Skeletal muscle tissue (tissue), 3 donors: ENCODE measurements at regions not wholly inside any gene's neighbourhood (a gene's known extent, or its start where the extent isn't known, plus 50 kb on each side); places are given as distances from the start of the nearest gene placed in this dataset.
"Not testable (repeated sequence)": the region's sequence is repeated elsewhere in the genome, so short reads cannot be mapped to it uniquely, and the experiment has no call there.

Experiments
- H3K27ac ChIP-seq: one replicate; pipeline ENCODE4 v1.7.0; 2013; ENCODE audit warnings: mild to moderate bottlenecking, low read depth, low read length, inconsistent platforms
- H3K27me3 ChIP-seq, 3 donors: one replicate each; pipeline ENCODE4 v1.7.0; 2013; ENCODE audit warnings: low read length in 3 of 3; ENCODE audit not compliant: control insufficient read depth in 3 of 3, insufficient read depth in 3 of 3
- H3K36me3 ChIP-seq, 3 donors: one replicate each; pipeline ENCODE4 v1.7.0; 2013; ENCODE audit warnings: low read length in 3 of 3; ENCODE audit not compliant: control insufficient read depth in 3 of 3, insufficient read depth in 3 of 3
- H3K4me1 ChIP-seq, 3 donors: one replicate each; pipeline ENCODE4 v1.7.0; 2013; ENCODE audit warnings: low read length in 3 of 3, mild to moderate bottlenecking in 3 of 3; ENCODE audit not compliant: control insufficient read depth in 3 of 3, insufficient read depth in 3 of 3
- H3K4me3 ChIP-seq, 3 donors: one replicate each; pipeline ENCODE4 v1.7.0; 2013; ENCODE audit warnings: low read length in 3 of 3
- H3K9ac ChIP-seq, 3 donors: one replicate each; pipeline ENCODE4 v1.7.0; 2013; ENCODE audit warnings: low read length in 3 of 3, mild to moderate bottlenecking in 3 of 3, moderate library complexity in 2 of 3, low read depth in 1 of 3
- H3K9me3 ChIP-seq, 3 donors: one replicate each; pipeline ENCODE4 v1.7.0; 2013; ENCODE audit warnings: low read length in 3 of 3; ENCODE audit not compliant: control insufficient read depth in 3 of 3
- donor health status: Osteomylitis.

GRCh38 chr18:42365591-42365990 is 410.6 kb downstream of the PIK3C3 start:
- no peak overlapping the region for H3K27ac ChIP-seq
- H3K9ac ChIP-seq = no peak overlapping the region
- H3K4me3 ChIP-seq = no peak overlapping the region
- H3K36me3 ChIP-seq = no peaks in the 10 kb centered on the region
- no peaks in the 10 kb centered on the region for H3K4me1 ChIP-seq
- H3K27me3 ChIP-seq = no peaks in the 10 kb centered on the region
- peaks cover 0 to 2% (median 0%) of the 10 kb centered on the region in 3 donors for H3K9me3 ChIP-seq

- no peaks in the 10 kb centered on the region for H3K4me1 ChIP-seq
Observed at GRCh38 chr18:42373584-42373983, 418.6 kb downstream of the PIK3C3 start.

GRCh38 chr18:42374961-42375360 is 419.9 kb downstream of the PIK3C3 start:
- Histone ChIP-seq H3K27ac (no peak overlapping the region), H3K4me3 (no peak overlapping the region), H3K9me3 (no peaks in the 10 kb centered on the region)

More at GRCh38 chr18:42373584-42373983, 418.6 kb downstream of the PIK3C3 start:
- H3K27me3 ChIP-seq = no peaks in the 10 kb centered on the region
- H3K27ac ChIP-seq = no peak overlapping the region
- no peaks in the 10 kb centered on the region for H3K9me3 ChIP-seq
- H3K36me3 ChIP-seq = no peaks in the 10 kb centered on the region
- H3K4me3 ChIP-seq = no peak overlapping the region
- H3K9ac ChIP-seq = no peak overlapping the region

GRCh38 chr18:42378854-42379253 is 423.8 kb downstream of the PIK3C3 start:
- not testable (repeated sequence) for H3K4me1 ChIP-seq, H3K27me3 ChIP-seq, H3K4me3 ChIP-seq, H3K9ac ChIP-seq, H3K9me3 ChIP-seq, H3K27ac ChIP-seq, H3K36me3 ChIP-seq

More at GRCh38 chr18:42374961-42375360, 419.9 kb downstream of the PIK3C3 start:
- no peaks in the 10 kb centered on the region for H3K27me3 ChIP-seq
- H3K9ac ChIP-seq = no peak overlapping the region
- no peaks in the 10 kb centered on the region for H3K36me3 ChIP-seq
- H3K4me1 ChIP-seq = no peaks in the 10 kb centered on the region

GRCh38 chr18:42381236-42381635 is 426.2 kb downstream of the PIK3C3 start:
- H3K27me3 ChIP-seq, H3K4me1 ChIP-seq, H3K27ac ChIP-seq, H3K36me3 ChIP-seq, H3K4me3 ChIP-seq, H3K9me3 ChIP-seq, H3K9ac ChIP-seq: not testable (repeated sequence)

- Histone ChIP-seq H3K27me3 (no peaks in the 10 kb centered on the region), H3K9me3 (no peaks in the 10 kb centered on the region), H3K4me1 (no peaks in the 10 kb centered on the region), H3K9ac (no peak overlapping the region), H3K36me3 (no peaks in the 10 kb centered on the region), H3K27ac (no peak overlapping the region), H3K4me3 (no peak overlapping the region)
Observed at GRCh38 chr18:42392416-42392815, 437.4 kb downstream of the PIK3C3 start.

- Histone ChIP-seq H3K36me3 (no peaks in the 10 kb centered on the region), H3K27me3 (no peaks in the 10 kb centered on the region), H3K27ac (no peak overlapping the region), H3K4me3 (no peak overlapping the region), H3K4me1 (no peaks in the 10 kb centered on the region), H3K9ac (no peak overlapping the region), H3K9me3 (no peaks in the 10 kb centered on the region)
Observed at GRCh38 chr18:42392926-42393325, 437.9 kb downstream of the PIK3C3 start.

GRCh38 chr18:42394238-42394637 is 439.2 kb downstream of the PIK3C3 start:
- no peaks in the 10 kb centered on the region for H3K9me3 ChIP-seq

GRCh38 chr18:42401131-42401673 is 446.2 kb downstream of the PIK3C3 start:
- H3K4me1 ChIP-seq = no peaks in the 10 kb centered on the region
- H3K4me3 ChIP-seq = no peak overlapping the region
- H3K27ac ChIP-seq = no peak overlapping the region
- H3K36me3 ChIP-seq = no peaks in the 10 kb centered on the region
- no peaks in the 10 kb centered on the region for H3K9me3 ChIP-seq
- no peaks in the 10 kb centered on the region for H3K27me3 ChIP-seq
- no peak overlapping the region for H3K9ac ChIP-seq

More at GRCh38 chr18:42394238-42394637, 439.2 kb downstream of the PIK3C3 start:
- H3K27me3 ChIP-seq = no peaks in the 10 kb centered on the region
- H3K36me3 ChIP-seq = no peaks in the 10 kb centered on the region
- H3K9ac ChIP-seq = no peak overlapping the region
- no peak overlapping the region for H3K4me3 ChIP-seq
- H3K27ac ChIP-seq = no peak overlapping the region
- no peaks in the 10 kb centered on the region for H3K4me1 ChIP-seq

- Histone ChIP-seq H3K4me3 (no peak overlapping the region), H3K9ac (no peak overlapping the region), H3K27me3 (no peaks in the 10 kb centered on the region), H3K36me3 (no peaks in the 10 kb centered on the region), H3K9me3 (no peaks in the 10 kb centered on the region), H3K27ac (no peak overlapping the region), H3K4me1 (no peaks in the 10 kb centered on the region)
Observed at GRCh38 chr18:42404151-42404550, 449.1 kb downstream of the PIK3C3 start.

GRCh38 chr18:42409005-42409404 is 454.0 kb downstream of the PIK3C3 start:
- Histone ChIP-seq H3K36me3 (no peaks in the 10 kb centered on the region), H3K9me3 (no peaks in the 10 kb centered on the region), H3K9ac (no peak overlapping the region), H3K27ac (no peak overlapping the region), H3K4me3 (no peak overlapping the region), H3K27me3 (no peaks in the 10 kb centered on the region), H3K4me1 (no peaks in the 10 kb centered on the region)
